ENCODE measurements at regions not wholly inside any gene's neighbourhood (a gene's known extent, or its start where the extent isn't known, plus 50 kb on each side); places are given as distances from the start of the nearest gene placed in this dataset.
"Not testable (repeated sequence)": the region's sequence is repeated elsewhere in the genome, so short reads cannot be mapped to it uniquely, and the experiment has no call there.

- no peak for DNase-seq (ENCODE audit: low read depth)
These were observed 394.5 kb downstream of the RERGL start for GRCh38 chr12:17695495-17695894.

- DNase-seq (ENCODE audit: low read depth): no peak
These were observed 398.6 kb downstream of the RERGL start for GRCh38 chr12:17691369-17691768.

- no peak for DNase-seq (ENCODE audit: low read depth)
These were observed 409.8 kb downstream of the RERGL start for GRCh38 chr12:17680220-17680619.

- no peak for DNase-seq (ENCODE audit: low read depth)
These were observed 423.2 kb downstream of the RERGL start for GRCh38 chr12:17666641-17667324.

GRCh38 chr12:17665839-17666238 is 424.2 kb downstream of the RERGL start:
- DNase-seq (ENCODE audit: low read depth): no peak

GRCh38 chr12:17661250-17661649 is 428.7 kb downstream of the RERGL start:
- no peak for DNase-seq (ENCODE audit: low read depth)

GRCh38 chr12:17652436-17652835 is 437.6 kb downstream of the RERGL start:
- no peak for DNase-seq (ENCODE audit: low read depth)

GRCh38 chr12:17642340-17642650 is 447.7 kb downstream of the RERGL start:
- DNase-seq (ENCODE audit: low read depth): no peak

GRCh38 chr12:17640615-17641014 is 449.4 kb downstream of the RERGL start:
- DNase-seq (ENCODE audit: low read depth): no peak

- DNase-seq (ENCODE audit: low read depth): no peak
These were observed 471.2 kb downstream of the RERGL start for GRCh38 chr12:17618831-17619230.

GRCh38 chr12:17609701-17610100 is 480.3 kb downstream of the RERGL start:
- DNase-seq (ENCODE audit: low read depth): no peak

- peak; percentile 4 for DNase-seq (ENCODE audit: low read depth)
These were observed 480.8 kb downstream of the RERGL start for GRCh38 chr12:17609153-17609552.

GRCh38 chr12:17595111-17595510 is 494.9 kb downstream of the RERGL start:
- no peak for DNase-seq (ENCODE audit: low read depth)

GRCh38 chr12:17593715-17594406 is 496.1 kb downstream of the RERGL start:
- DNase-seq (ENCODE audit: low read depth): no peak

GRCh38 chr12:17592472-17592871 is 497.5 kb downstream of the RERGL start:
- no peak for DNase-seq (ENCODE audit: low read depth)

GRCh38 chr12:17591005-17591681 is 498.9 kb downstream of the RERGL start:
- no peak for DNase-seq (ENCODE audit: low read depth)

- peak; percentile 13 for DNase-seq (ENCODE audit: low read depth)
These were observed 501.0 kb downstream of the RERGL start for GRCh38 chr12:17588968-17589367.

- DNase-seq (ENCODE audit: low read depth): no peak
These were observed 510.6 kb downstream of the RERGL start for GRCh38 chr12:17579205-17580026.

GRCh38 chr12:17577405-17577804 is 512.6 kb downstream of the RERGL start:
- DNase-seq (ENCODE audit: low read depth): no peak

GRCh38 chr12:17572250-17572649 is 517.7 kb downstream of the RERGL start:
- DNase-seq (ENCODE audit: low read depth): no peak

- no peak for DNase-seq (ENCODE audit: low read depth)
These were observed 518.9 kb downstream of the RERGL start for GRCh38 chr12:17571047-17571446.

GRCh38 chr12:17564630-17565029 is 525.4 kb downstream of the RERGL start:
- not testable (repeated sequence) for DNase-seq (ENCODE audit: low read depth)

Data from Daoy (cell line).